SK-N-SH (cell line): ENCODE measurements at regions not wholly inside any gene's neighbourhood (a gene's known extent, or its start where the extent isn't known, plus 50 kb on each side); places are given as distances from the start of the nearest gene placed in this dataset.

Experiments
- CTCF ChIA-PET: fragments of 300-600, 350-600 bp; formaldehyde crosslinking; extraction: SDS; loops from one replicate; lab custom pipeline; 2021; lab: Yijun Ruan, JAX
- POLR2A ChIA-PET: fragments of 350-600 bp; sonication (Branson Sonifier 250); formaldehyde crosslinking; extraction: SDS; loops from one replicate; lab custom pipeline; 2020; ENCODE audit warnings: antibody characterized with exemption, inconsistent platforms; lab: Yijun Ruan, JAX
- DNase-seq: peaks from one replicate; pipeline ENCODE4 v3.0.0; 2012
- H2AFZ ChIP-seq: fragments of 200-600 bp; sonication (generic); 2 replicates; pipeline ENCODE4 v1.8.1; 2016; ENCODE audit warnings: antibody characterized with exemption, mild to moderate bottlenecking, low read depth
- H3F3A ChIP-seq: fragments of 200-600 bp; sonication (generic); replicated peaks from 2 replicates; pipeline ENCODE3; 2016; ENCODE audit warnings: antibody characterized with exemption, mild to moderate bottlenecking; ENCODE audit not compliant: insufficient read depth
- H3K27ac ChIP-seq, 2 experiments: fragments of 200-500 bp in 1 of 2; fragments of 200-600 bp in 1 of 2; sonication (Bioruptor generic) in 1 of 2; sonication (generic), shearing (Covaris generic) in 1 of 2; 2 replicates each; pipeline versions ENCODE4 v1.5.1 to v1.6.1; 2014 to 2016; ENCODE audit warnings: low read depth in 2 of 2, inconsistent platforms in 1 of 2, low read length in 1 of 2, mild to moderate bottlenecking in 1 of 2, mixed read lengths in 1 of 2
- H3K27me3 ChIP-seq: fragments of 200-600 bp; sonication (generic), shearing (Covaris generic); 2 replicates; pipeline ENCODE4 v1.6.1; 2016; ENCODE audit warnings: mixed run types; ENCODE audit not compliant: insufficient read depth
- H3K36me3 ChIP-seq, 2 experiments: fragments of 200-500 bp in 1 of 2; fragments of 200-600 bp in 1 of 2; sonication (Bioruptor generic) in 1 of 2; sonication (generic) in 1 of 2; replicated peaks in 1 of 2; 2 replicates each; pipeline versions ENCODE3 to v1.5.1; 2014 to 2016; ENCODE audit warnings: low read length in 1 of 2, mild to moderate bottlenecking in 1 of 2; ENCODE audit not compliant: insufficient read depth in 2 of 2, control insufficient read depth in 1 of 2
- H3K4me1 ChIP-seq, 2 experiments: fragments of 200-500 bp in 1 of 2; fragments of 200-600 bp in 1 of 2; sonication (Bioruptor generic) in 1 of 2; sonication (generic), shearing (Covaris generic) in 1 of 2; 2 replicates each; pipeline versions ENCODE4 v1.5.1 to v1.6.1; 2014 to 2016; ENCODE audit warnings: low read depth in 1 of 2, low read length in 1 of 2, mixed run types in 1 of 2; ENCODE audit not compliant: insufficient read depth in 2 of 2, control insufficient read depth in 1 of 2
- H3K4me2 ChIP-seq: fragments of 200-600 bp; sonication (generic), shearing (Covaris generic); 2 replicates; pipeline ENCODE4 v1.6.1; 2017; ENCODE audit warnings: mixed run types
- H3K4me3 ChIP-seq, 2 experiments: fragments of 200-500 bp in 1 of 2; fragments of 200-600 bp in 1 of 2; sonication (Bioruptor generic) in 1 of 2; sonication (generic), shearing (Covaris generic) in 1 of 2; 2 replicates each; pipeline versions ENCODE4 v1.5.1 to v1.8.1; 2014 to 2016; ENCODE audit warnings: low read depth in 2 of 2, inconsistent platforms in 1 of 2, low read length in 1 of 2, mild to moderate bottlenecking in 1 of 2, mixed read lengths in 1 of 2, moderate library complexity in 1 of 2
- H3K79me2 ChIP-seq: fragments of 200-600 bp; sonication (generic); 2 replicates; pipeline ENCODE4 v1.8.1; 2017; ENCODE audit warnings: mild to moderate bottlenecking; ENCODE audit not compliant: insufficient read depth
- H3K9ac ChIP-seq: fragments of 200-600 bp; sonication (generic); 2 replicates; pipeline ENCODE4 v1.6.1; 2017; ENCODE audit warnings: mixed run types
- H3K9me2 ChIP-seq: fragments of 200-600 bp; sonication (generic); 2 replicates; pipeline ENCODE4 v1.6.1; 2017; ENCODE audit warnings: mixed run types
- H3K9me3 ChIP-seq: fragments of 200-600 bp; sonication (generic); 2 replicates; pipeline ENCODE4 v1.6.1; 2017; ENCODE audit warnings: mixed run types, mild to moderate bottlenecking, moderate library complexity
- H4K20me1 ChIP-seq: fragments of 200-600 bp; sonication (generic); 2 replicates; pipeline ENCODE4 v1.6.1; 2017; ENCODE audit warnings: mild to moderate bottlenecking, mixed run types; ENCODE audit not compliant: insufficient read depth
- ELF1 ChIP-seq: IDR thresholded peaks from 2 replicates; pipeline ENCODE4 v1.4.0; 2012
- FOXM1 ChIP-seq: IDR thresholded peaks from 2 replicates; pipeline ENCODE4 v1.4.0; 2012; ENCODE audit warnings: low read depth, mild to moderate bottlenecking
- NRF1 ChIP-seq: IDR thresholded peaks from 2 replicates; pipeline ENCODE4 v1.6.1; 2012; ENCODE audit warnings: low read depth, mild to moderate bottlenecking, low read length
- REST ChIP-seq: IDR thresholded peaks from 2 replicates; pipeline ENCODE4 v1.6.1; 2012; ENCODE audit warnings: mild to moderate bottlenecking, low read depth, low read length, moderate library complexity
- RFX5 ChIP-seq: IDR thresholded peaks from 2 replicates; pipeline ENCODE4 v1.6.1; 2012; ENCODE audit warnings: mild to moderate bottlenecking, improper control_type of control experiment, low read length
- TEAD4 ChIP-seq: IDR thresholded peaks from 2 replicates; pipeline ENCODE4 v1.4.0; 2012; ENCODE audit warnings: mild to moderate bottlenecking, borderline replicate concordance; ENCODE audit not compliant: insufficient read depth
- USF2 ChIP-seq: fragments of 150-350 bp; IDR thresholded peaks from 2 replicates; pipeline ENCODE4 v1.6.1; 2017; ENCODE audit warnings: antibody characterized with exemption, low read length, low read depth, borderline replicate concordance
- WGBS: methylation state at CpG from one replicate; pipeline ENCODE4 v1.1.6; 2017; ENCODE audit warnings: low lambda C conversion rate; 5-methylcytosine and 5-hydroxymethylcytosine counted together

- no peak for TF ChIP-seq REST
Measured at GRCh38 chr9:120138955-120139354, 441.0 kb downstream of the CDK5RAP2 start (continued).

GRCh38 chr9:120137186-120137840 is 442.7 kb downstream of the CDK5RAP2 start:
- H3K4me2 ChIP-seq = no peak overlapping the region
- no peak overlapping the region for H3K27ac ChIP-seq
- H3F3A ChIP-seq = no peaks in the 10 kb centered on the region
- 6% methylated on average over 5 of the region's 5 CpGs for WGBS
- TF ChIP-seq REST = no peak
- no peak for TF ChIP-seq RFX5
- TF ChIP-seq TEAD4 = no peak
- no peak for TF ChIP-seq NRF1
- no peak for TF ChIP-seq USF2
- TF ChIP-seq ELF1 = no peak
- no peak for TF ChIP-seq FOXM1
- no peaks in the 10 kb centered on the region for H3K4me1 ChIP-seq
- POLR2A ChIA-PET = no interaction called here
- no peaks in the 10 kb centered on the region for H4K20me1 ChIP-seq
- no peaks in the 10 kb centered on the region for H3K36me3 ChIP-seq
- H2AFZ ChIP-seq = no peak overlapping the region
- H3K9ac ChIP-seq = no peak overlapping the region
- no peaks in the 10 kb centered on the region for H3K9me2 ChIP-seq
- no peak for DNase-seq
- H3K27me3 ChIP-seq = no peaks in the 10 kb centered on the region
- CTCF ChIA-PET = no interaction called here
- no peaks in the 10 kb centered on the region for H3K9me3 ChIP-seq
- H3K79me2 ChIP-seq = no peaks in the 10 kb centered on the region
- no peak overlapping the region for H3K4me3 ChIP-seq
